ENCODE measurements at regions not wholly inside any gene's neighbourhood (a gene's known extent, or its start where the extent isn't known, plus 50 kb on each side); places are given as distances from the start of the nearest gene placed in this dataset.

- TF ChIP-seq CTCF (conservative IDR thresholded peaks at IDR 0.05 in 1 of 2, IDR thresholded peaks at IDR 0.05 in 1 of 2; ENCODE audit: low read depth in 1 of 2, low read length in 2 of 2) (no peak), EZH2 (IDR thresholded peaks at IDR 0.05; ENCODE audit: low read length, missing control alignments) (no peak)
Measured at GRCh38 chr1:60832367-60832766, 250.0 kb upstream of the NFIA start.

Measured in fibroblast of lung (primary cell).